Adrenal gland (tissue), 5 donors: ENCODE measurements at regions not wholly inside any gene's neighbourhood (a gene's known extent, or its start where the extent isn't known, plus 50 kb on each side); places are given as distances from the start of the nearest gene placed in this dataset.

Source experiments
- POLR2A ChIP-seq, 2 donors: fragments of 450-650 bp; IDR thresholded peaks; one replicate each; pipeline ENCODE4 v1.6.1; 2017; ENCODE audit warnings: antibody characterized with exemption in 2 of 2, mild to moderate bottlenecking in 2 of 2, moderate library complexity in 1 of 2
- TF ChIP-seq, protein P1 (sequence below), 6 experiments: fragments of 450-650 bp in 4 of 6; fragments of 200-600 bp in 2 of 6; sonication (generic) in 1 of 6; IDR thresholded peaks; 1 replicate in 5 of 6; 2 replicates in 1 of 6; pipeline versions ENCODE4 v1.5.1 to v1.8.0; 2016 to 2021; ENCODE audit warnings: antibody characterized with exemption in 6 of 6, mild to moderate bottlenecking in 2 of 6, moderate library complexity in 1 of 6
- donor health status: DM: no; HTN: no; CAD: no.

DNA sequence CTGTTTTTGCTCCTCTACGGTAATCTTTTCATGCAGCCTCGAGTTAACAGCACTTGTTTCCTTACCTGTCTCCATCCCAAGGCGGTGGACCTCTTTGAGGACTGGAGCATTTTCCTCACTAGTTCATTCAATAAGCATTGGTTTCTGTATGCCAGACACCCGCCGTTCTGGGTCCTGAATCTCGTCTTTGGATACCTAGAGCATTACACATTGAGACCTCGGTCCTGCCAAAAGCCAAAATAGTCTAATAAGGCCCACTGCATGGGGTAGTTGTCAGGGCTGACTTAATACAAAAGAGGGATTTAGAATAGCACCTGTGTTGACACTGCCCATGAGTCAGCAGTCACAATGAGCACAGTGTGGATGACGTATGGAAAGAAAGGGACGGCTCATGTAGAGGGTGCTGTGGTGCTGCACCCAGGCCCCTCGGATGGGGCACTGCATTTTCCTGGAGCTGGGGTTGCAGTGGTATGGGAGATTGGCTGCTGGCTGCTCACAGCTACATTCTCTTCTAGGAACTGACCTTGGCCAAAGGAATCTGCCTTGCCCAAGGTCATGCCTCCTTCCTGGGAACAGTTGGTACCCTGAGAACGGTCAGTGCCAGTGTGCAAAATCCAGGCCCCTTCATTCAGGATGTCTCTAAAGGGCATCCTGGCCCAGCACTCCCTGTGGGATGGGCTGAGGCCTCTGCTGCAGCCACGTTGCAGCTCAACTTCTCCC is 126.9 kb upstream of the NCK2 start:
- TF ChIP-seq POLR2A (IDR thresholded peaks at IDR 0.05), result no peak
- TF ChIP-seq, protein P1, sequence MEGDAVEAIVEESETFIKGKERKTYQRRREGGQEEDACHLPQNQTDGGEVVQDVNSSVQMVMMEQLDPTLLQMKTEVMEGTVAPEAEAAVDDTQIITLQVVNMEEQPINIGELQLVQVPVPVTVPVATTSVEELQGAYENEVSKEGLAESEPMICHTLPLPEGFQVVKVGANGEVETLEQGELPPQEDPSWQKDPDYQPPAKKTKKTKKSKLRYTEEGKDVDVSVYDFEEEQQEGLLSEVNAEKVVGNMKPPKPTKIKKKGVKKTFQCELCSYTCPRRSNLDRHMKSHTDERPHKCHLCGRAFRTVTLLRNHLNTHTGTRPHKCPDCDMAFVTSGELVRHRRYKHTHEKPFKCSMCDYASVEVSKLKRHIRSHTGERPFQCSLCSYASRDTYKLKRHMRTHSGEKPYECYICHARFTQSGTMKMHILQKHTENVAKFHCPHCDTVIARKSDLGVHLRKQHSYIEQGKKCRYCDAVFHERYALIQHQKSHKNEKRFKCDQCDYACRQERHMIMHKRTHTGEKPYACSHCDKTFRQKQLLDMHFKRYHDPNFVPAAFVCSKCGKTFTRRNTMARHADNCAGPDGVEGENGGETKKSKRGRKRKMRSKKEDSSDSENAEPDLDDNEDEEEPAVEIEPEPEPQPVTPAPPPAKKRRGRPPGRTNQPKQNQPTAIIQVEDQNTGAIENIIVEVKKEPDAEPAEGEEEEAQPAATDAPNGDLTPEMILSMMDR (IDR thresholded peaks at IDR 0.05), result no peak
